H1 (cell line): ENCODE measurements at regions not wholly inside any gene's neighbourhood (a gene's known extent, or its start where the extent isn't known, plus 50 kb on each side); places are given as distances from the start of the nearest gene placed in this dataset.

ENCODE experiments used
- CTCF ChIA-PET: fragments of 300-600 bp; sonication (Branson Sonifier 250); formaldehyde crosslinking; loops from one replicate; lab custom pipeline; 2021; ENCODE audit not compliant: partially characterized antibody; lab: Charles Lee
- POLR2A ChIA-PET: fragments of 300-600 bp; sonication (Branson Sonifier 250); formaldehyde crosslinking; loops from one replicate; lab custom pipeline; 2021; ENCODE audit warnings: inconsistent platforms; ENCODE audit not compliant: partially characterized antibody; lab: Charles Lee
- DNase-seq, 2 experiments: peaks; one replicate each; pipeline versions ENCODE4 v3.0.0 to v3.0.0-alpha.2; 2010 to 2022; ENCODE audit warnings: low spot score in 2 of 2, low read depth in 1 of 2, mixed read lengths in 1 of 2
- FAIRE-seq: peaks from 2 replicates; lab custom pipeline; 2011; peaks lifted over from hg19 to GRCh38; lab: Jason Lieb, UNC
- H2AFZ ChIP-seq: 2 replicates; pipeline ENCODE4 v1.8.1; 2012; ENCODE audit warnings: low read length, inconsistent platforms
- H2AK5ac ChIP-seq: 2 replicates; pipeline ENCODE4 v1.6.1; 2013; ENCODE audit warnings: low read depth, low read length
- H2BK120ac ChIP-seq: replicated peaks from 2 replicates; pipeline ENCODE3; 2013; ENCODE audit warnings: low read depth, low read length, inconsistent platforms
- H2BK12ac ChIP-seq: 2 replicates; pipeline ENCODE4 v1.6.1; 2013; ENCODE audit warnings: low read depth, low read length
- H2BK15ac ChIP-seq: 2 replicates; pipeline ENCODE4 v1.6.1; 2013; ENCODE audit warnings: low read length
- H2BK20ac ChIP-seq: 2 replicates; pipeline ENCODE4 v1.6.1; 2013; ENCODE audit warnings: low read length
- H2BK5ac ChIP-seq: 2 replicates; pipeline ENCODE4 v1.6.1; 2013; ENCODE audit warnings: low read depth, low read length
- H3K14ac ChIP-seq: 2 replicates; pipeline ENCODE4 v1.6.1; 2013; ENCODE audit warnings: inconsistent platforms; ENCODE audit not compliant: insufficient read length
- H3K18ac ChIP-seq: 2 replicates; pipeline ENCODE4 v1.6.1; 2013; ENCODE audit warnings: low read length; ENCODE audit errors: extremely low read depth
- H3K23ac ChIP-seq: 2 replicates; pipeline ENCODE4 v1.6.1; 2013; ENCODE audit warnings: inconsistent platforms; ENCODE audit not compliant: insufficient read length
- H3K23me2 ChIP-seq: 2 replicates; pipeline ENCODE4 v1.6.1; 2013; ENCODE audit warnings: low read depth, low read length
- H3K27ac ChIP-seq: 2 replicates; pipeline ENCODE4 v1.6.1; 2011; ENCODE audit warnings: low read depth, low read length, inconsistent platforms
- H3K27me3 ChIP-seq, 4 experiments: replicated peaks in 1 of 4; 1 replicate in 1 of 4; 2 replicates in 3 of 4; pipeline versions ENCODE4 v1.6.1 to v1.8.1; 2011 to 2013; ENCODE audit warnings: low read length in 3 of 4, mild to moderate bottlenecking in 3 of 4, inconsistent platforms in 2 of 4, mixed read lengths in 2 of 4, moderate library complexity in 1 of 4; ENCODE audit not compliant: control insufficient read depth in 3 of 4, insufficient read depth in 3 of 4; ENCODE audit errors: extremely low read depth in 1 of 4
- H3K36me3 ChIP-seq, 4 experiments: 2 replicates each; pipeline versions ENCODE4 v1.6.1 to v1.8.1; 2011 to 2013; ENCODE audit warnings: mild to moderate bottlenecking in 4 of 4, low read length in 3 of 4, moderate library complexity in 2 of 4, control low read depth in 1 of 4, inconsistent platforms in 1 of 4; ENCODE audit not compliant: insufficient read depth in 4 of 4, control insufficient read depth in 2 of 4
- H3K4ac ChIP-seq: replicated peaks from 2 replicates; pipeline ENCODE3; 2013; ENCODE audit warnings: low read length, low read depth, mixed read lengths, inconsistent platforms; ENCODE audit not compliant: insufficient read length
- H3K4me1 ChIP-seq, 4 experiments: replicated peaks in 1 of 4; 1 replicate in 1 of 4; 2 replicates in 3 of 4; pipeline versions ENCODE4 v1.6.1 to v1.8.1; 2011 to 2013; ENCODE audit warnings: low read length in 3 of 4, inconsistent platforms in 2 of 4, mixed read lengths in 1 of 4; ENCODE audit not compliant: insufficient read depth in 4 of 4, control insufficient read depth in 3 of 4
- H3K4me2 ChIP-seq, 2 experiments: 2 replicates each; pipeline versions ENCODE4 v1.6.1 to v1.8.1; 2011 to 2013; ENCODE audit warnings: low read depth in 2 of 2, low read length in 2 of 2, control low read depth in 1 of 2, inconsistent platforms in 1 of 2, mild to moderate bottlenecking in 1 of 2; ENCODE audit not compliant: insufficient read depth in 1 of 2
- H3K4me3 ChIP-seq, 4 experiments: fragments of 200-600, 300-600 bp in 1 of 4; sonication (generic), shearing (Covaris generic), sonication (Bioruptor Twin) in 1 of 4; 2 replicates each; pipeline versions ENCODE4 v1.5.1 to v1.8.1; 2011 to 2016; ENCODE audit warnings: low read length in 4 of 4, low read depth in 3 of 4, control low read depth in 2 of 4, inconsistent platforms in 2 of 4, mild to moderate bottlenecking in 2 of 4, mixed read lengths in 1 of 4, moderate library complexity in 1 of 4; ENCODE audit not compliant: insufficient read depth in 2 of 4; ENCODE audit errors: extremely low read depth in 1 of 4
- H3K56ac ChIP-seq: replicated peaks from 2 replicates; pipeline ENCODE3; 2013; ENCODE audit warnings: low read depth, mild to moderate bottlenecking, mixed read lengths, low read length, inconsistent platforms; ENCODE audit not compliant: insufficient read length
- H3K79me1 ChIP-seq: 2 replicates; pipeline ENCODE4 v1.6.1; 2013; ENCODE audit warnings: low read depth, low read length, control low read depth
- H3K79me2 ChIP-seq, 2 experiments: 2 replicates each; pipeline versions ENCODE4 v1.6.1 to v1.8.1; 2012 to 2013; ENCODE audit warnings: low read length in 2 of 2, mild to moderate bottlenecking in 2 of 2, inconsistent platforms in 1 of 2; ENCODE audit not compliant: insufficient read depth in 2 of 2, control insufficient read depth in 1 of 2
- H3K9ac ChIP-seq, 4 experiments: replicated peaks in 1 of 4; 1 replicate in 1 of 4; 2 replicates in 3 of 4; pipeline versions ENCODE4 v1.6.1 to v1.8.1; 2011 to 2013; ENCODE audit warnings: low read depth in 3 of 4, low read length in 3 of 4, control low read depth in 2 of 4, mild to moderate bottlenecking in 2 of 4, moderate library complexity in 2 of 4, inconsistent platforms in 1 of 4; ENCODE audit errors: extremely low read depth in 1 of 4
- H3K9me3 ChIP-seq, 2 experiments: 2 replicates each; pipeline versions ENCODE4 v1.6.1 to v1.8.1; 2012 to 2013; ENCODE audit warnings: mild to moderate bottlenecking in 2 of 2, moderate library complexity in 2 of 2, control low read depth in 1 of 2, inconsistent platforms in 1 of 2, low read depth in 1 of 2, low read length in 1 of 2, mixed read lengths in 1 of 2; ENCODE audit not compliant: insufficient read depth in 2 of 2
- H4K20me1 ChIP-seq, 2 experiments: replicated peaks in 1 of 2; 2 replicates each; pipeline versions ENCODE3 to v1.8.1; 2011 to 2013; ENCODE audit warnings: inconsistent platforms in 2 of 2, low read length in 2 of 2, mild to moderate bottlenecking in 1 of 2; ENCODE audit not compliant: insufficient read depth in 2 of 2, control insufficient read depth in 1 of 2
- H4K5ac ChIP-seq: 2 replicates; pipeline ENCODE4 v1.6.1; 2013; ENCODE audit warnings: low read length, low read depth, mixed read lengths, inconsistent platforms; ENCODE audit not compliant: insufficient read length
- H4K8ac ChIP-seq: 2 replicates; pipeline ENCODE4 v1.8.0; 2013; ENCODE audit warnings: mild to moderate bottlenecking, moderate library complexity, low read length, inconsistent platforms; ENCODE audit not compliant: insufficient read depth; ENCODE audit errors: extremely low read depth
- H4K91ac ChIP-seq: replicated peaks from 2 replicates; pipeline ENCODE3; 2013; ENCODE audit warnings: low read length, mixed read lengths, inconsistent platforms; ENCODE audit not compliant: insufficient read length
- POU5F1 ChIP-seq: IDR thresholded peaks from 2 replicates; pipeline ENCODE4 v1.6.1; 2011; ENCODE audit warnings: low read depth, mild to moderate bottlenecking, low read length, moderate library complexity
- RAD21 ChIP-seq, 2 experiments: IDR thresholded peaks in 1 of 2; conservative IDR thresholded peaks in 1 of 2; 2 replicates each; pipeline ENCODE4 v1.6.1; 2011; ENCODE audit warnings: low read depth in 2 of 2, low read length in 2 of 2, improper control_type of control experiment in 1 of 2, inconsistent platforms in 1 of 2, mild to moderate bottlenecking in 1 of 2, moderate library complexity in 1 of 2
- TEAD4 ChIP-seq: IDR thresholded peaks from 2 replicates; pipeline ENCODE4 v1.6.1; 2012; ENCODE audit warnings: low read depth, low read length, inconsistent platforms, mixed read lengths
- WGBS, 2 experiments: shearing (Covaris generic) in 1 of 2; methylation state at CpG; one replicate each; pipeline versions ENCODE4 v1.1.6 to v1.1.7; 2013 to 2015; ENCODE audit warnings: low lambda C conversion rate in 2 of 2, mixed read lengths in 2 of 2, inconsistent platforms in 1 of 2, low coverage in 1 of 2, missing lambda C conversion rate in 1 of 2; ENCODE audit not compliant: insufficient replicate concordance in 2 of 2, insufficient coverage in 1 of 2, insufficient read length in 1 of 2; ENCODE audit errors: extremely low coverage in 1 of 2, missing lambda C conversion rate in 1 of 2; 5-methylcytosine and 5-hydroxymethylcytosine counted together
- TF ChIP-seq, protein P1 (sequence below), 3 experiments: IDR thresholded peaks; 1 replicate in 2 of 3; 2 replicates in 1 of 3; pipeline versions ENCODE4 v1.5.1 to v1.6.1; 2011; ENCODE audit warnings: low read length in 3 of 3, mild to moderate bottlenecking in 3 of 3, inconsistent platforms in 2 of 3, low read depth in 1 of 3, moderate library complexity in 1 of 3; ENCODE audit not compliant: insufficient read depth in 1 of 3; ENCODE audit errors: control extremely low read depth in 1 of 3

GRCh38 chr18:75125382-75126331 lies 83.3 kb downstream of the PTGR3 start:
- Histone ChIP-seq H2BK15ac (no peak overlapping the region), H4K8ac (no peak overlapping the region), H3K27me3 (no peaks in the 10 kb centered on the region), H2BK20ac (no peak overlapping the region), H3K4me2 (no peak overlapping the region), H3K56ac (no peak overlapping the region), H3K79me1 (no peaks in the 10 kb centered on the region), H4K91ac (no peak overlapping the region), H3K4me3 (no peak overlapping the region), H3K18ac (no peak overlapping the region), H3K36me3 (no peaks in the 10 kb centered on the region), H3K23ac (no peak overlapping the region), H3K4me1 (no peaks in the 10 kb centered on the region), H2BK120ac (no peak overlapping the region), H3K4ac (no peak overlapping the region), H3K79me2 (no peaks in the 10 kb centered on the region), H2BK12ac (peak overlapping the region; percentile 22; the same call in 1 of the 2 replicates), H4K5ac (no peak overlapping the region), H2AFZ (no peak overlapping the region; the same call in 1 of the 2 replicates), H2BK5ac (0 out of 2 replicates have a peak overlapping the region, but pooled peaks have one; percentile 15), H3K27ac (no peak overlapping the region), H2AK5ac (no peak overlapping the region), H4K20me1 (peaks cover 0 to 6% of the 10 kb centered on the region in 2 experiments), H3K23me2 (peaks cover 3% of the 10 kb centered on the region; the same call in 1 of the 2 replicates), H3K14ac (no peak overlapping the region), H3K9me3 (no peaks in the 10 kb centered on the region), H3K9ac (no peak overlapping the region)
- FAIRE-seq (no peak), DNase-seq (peak; percentile 7 to 53)
- WGBS, 2 experiments, result 90% methylated on average over 38 of the region's 44 CpGs; no CpG with 5 or more reads in 1 of the 2 experiments
- ChIA-PET CTCF (no interaction called here), POLR2A (no interaction called here)
- TF ChIP-seq, protein P1, sequence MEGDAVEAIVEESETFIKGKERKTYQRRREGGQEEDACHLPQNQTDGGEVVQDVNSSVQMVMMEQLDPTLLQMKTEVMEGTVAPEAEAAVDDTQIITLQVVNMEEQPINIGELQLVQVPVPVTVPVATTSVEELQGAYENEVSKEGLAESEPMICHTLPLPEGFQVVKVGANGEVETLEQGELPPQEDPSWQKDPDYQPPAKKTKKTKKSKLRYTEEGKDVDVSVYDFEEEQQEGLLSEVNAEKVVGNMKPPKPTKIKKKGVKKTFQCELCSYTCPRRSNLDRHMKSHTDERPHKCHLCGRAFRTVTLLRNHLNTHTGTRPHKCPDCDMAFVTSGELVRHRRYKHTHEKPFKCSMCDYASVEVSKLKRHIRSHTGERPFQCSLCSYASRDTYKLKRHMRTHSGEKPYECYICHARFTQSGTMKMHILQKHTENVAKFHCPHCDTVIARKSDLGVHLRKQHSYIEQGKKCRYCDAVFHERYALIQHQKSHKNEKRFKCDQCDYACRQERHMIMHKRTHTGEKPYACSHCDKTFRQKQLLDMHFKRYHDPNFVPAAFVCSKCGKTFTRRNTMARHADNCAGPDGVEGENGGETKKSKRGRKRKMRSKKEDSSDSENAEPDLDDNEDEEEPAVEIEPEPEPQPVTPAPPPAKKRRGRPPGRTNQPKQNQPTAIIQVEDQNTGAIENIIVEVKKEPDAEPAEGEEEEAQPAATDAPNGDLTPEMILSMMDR (IDR thresholded peaks at IDR 0.05; ENCODE audit: control extremely low read depth in 1 of 3, insufficient read depth in 1 of 3, low read depth in 1 of 3, low read length in 3 of 3), result peak in 1 of 3 experiments; percentile 24; a peak in 2 of 4 replicates
- TF ChIP-seq POU5F1 (no peak), RAD21 (IDR thresholded peaks at IDR 0.05 in 1 of 2, conservative IDR thresholded peaks at IDR 0.05 in 1 of 2; ENCODE audit: low read depth in 2 of 2, low read length in 2 of 2) (peak in 1 of 2 experiments; percentile 36; a peak in 2 of 4 replicates), TEAD4 (no peak)
